ENCODE measurements at regions not wholly inside any gene's neighbourhood (a gene's known extent, or its start where the extent isn't known, plus 50 kb on each side); places are given as distances from the start of the nearest gene placed in this dataset.

GRCh38 chr5:9894571-9895301 is 264.6 kb upstream of the TAS2R1 start:
- Histone ChIP-seq H3K4me1 (no peaks in the 10 kb centered on the region), H3K27ac (replicated peaks) (no peak overlapping the region), H3K4me3 (no peak overlapping the region), H3K27me3 (ENCODE audit: low read depth) (no peaks in the 10 kb centered on the region), H3K9me3 (replicated peaks) (peaks cover 15% of the 10 kb centered on the region), H3K36me3 (no peaks in the 10 kb centered on the region)
- no peak for DNase-seq
- TF ChIP-seq CTCF (IDR thresholded peaks at IDR 0.05; ENCODE audit: borderline replicate concordance), result no peak
- intact Hi-C loops (cut with micrococcal nuclease), result no loop called here

DNA sequence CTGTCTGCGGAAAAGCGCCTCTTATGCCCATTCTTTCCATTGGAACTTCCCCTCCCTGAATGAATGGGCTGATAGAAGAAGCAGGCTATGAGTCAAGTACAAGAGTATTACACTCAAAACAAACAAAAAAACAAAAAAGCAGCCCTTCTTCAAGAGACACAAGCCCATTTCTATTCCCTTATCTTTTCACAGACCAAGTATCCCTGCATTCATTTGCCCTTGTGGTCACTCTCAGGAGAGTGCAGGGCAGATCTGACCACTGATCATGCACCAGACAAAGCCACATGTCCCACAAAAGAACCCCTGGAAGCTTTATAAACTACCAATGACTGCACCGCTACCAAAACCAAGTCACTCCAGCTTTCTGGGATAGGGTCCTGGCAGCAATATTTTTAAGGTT is 262.5 kb upstream of the TAS2R1 start:
- H3K4me3 ChIP-seq, result no peak overlapping the region

DNA sequence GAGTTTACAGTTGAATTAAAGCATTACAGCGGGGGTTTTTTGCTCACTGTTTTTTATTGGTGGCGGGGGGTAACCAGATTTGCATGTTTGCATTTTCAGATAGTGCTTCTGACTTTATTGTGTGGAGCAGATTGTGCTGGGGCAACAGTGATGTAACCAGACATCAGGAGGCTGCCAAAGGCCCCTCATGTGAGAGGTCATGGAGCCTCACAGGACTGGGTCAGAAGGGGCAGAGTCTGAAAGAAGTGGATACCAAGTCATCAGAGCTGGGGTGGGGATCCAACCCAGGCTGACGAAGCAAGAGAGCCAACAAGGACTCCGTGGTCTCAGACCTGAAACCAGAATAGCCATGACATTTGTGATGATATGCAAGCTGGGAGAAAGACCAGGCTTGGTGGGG is 259.4 kb upstream of the TAS2R1 start:
- no peak overlapping the region for H3K27ac ChIP-seq (replicated peaks)
- peaks cover 9% of the 10 kb centered on the region for H3K9me3 ChIP-seq (replicated peaks)
- no peak for DNase-seq
- H3K36me3 ChIP-seq, result no peaks in the 10 kb centered on the region
- no peaks in the 10 kb centered on the region for H3K4me1 ChIP-seq
- intact Hi-C loops (cut with micrococcal nuclease), result no loop called here
- no peak for TF ChIP-seq CTCF (IDR thresholded peaks at IDR 0.05; ENCODE audit: borderline replicate concordance)
- peaks cover 4% of the 10 kb centered on the region for H3K27me3 ChIP-seq (ENCODE audit: low read depth)
- H3K4me3 ChIP-seq, result no peak overlapping the region

More for the DNA sequence above, 262.5 kb upstream of the TAS2R1 start:
- no peak for TF ChIP-seq CTCF (IDR thresholded peaks at IDR 0.05; ENCODE audit: borderline replicate concordance)
- H3K36me3 ChIP-seq, result no peaks in the 10 kb centered on the region
- peaks cover 3% of the 10 kb centered on the region for H3K27me3 ChIP-seq (ENCODE audit: low read depth)
- no peaks in the 10 kb centered on the region for H3K4me1 ChIP-seq
- no peak overlapping the region for H3K27ac ChIP-seq (replicated peaks)
- peaks cover 15% of the 10 kb centered on the region for H3K9me3 ChIP-seq (replicated peaks)
- no peak for DNase-seq
- intact Hi-C loops (cut with micrococcal nuclease), result no loop called here

- intact Hi-C loops (cut with micrococcal nuclease), result no loop called here
- Histone ChIP-seq H3K27me3 (ENCODE audit: low read depth) (peaks cover 4% of the 10 kb centered on the region), H3K36me3 (no peaks in the 10 kb centered on the region), H3K4me1 (no peaks in the 10 kb centered on the region), H3K4me3 (no peak overlapping the region), H3K9me3 (replicated peaks) (no peaks in the 10 kb centered on the region), H3K27ac (replicated peaks) (no peak overlapping the region)
- DNase-seq, result no peak
- no peak for TF ChIP-seq CTCF (IDR thresholded peaks at IDR 0.05; ENCODE audit: borderline replicate concordance)
Measured at GRCh38 chr5:9888501-9888901, 258.4 kb upstream of the TAS2R1 start.

GRCh38 chr5:9885164-9885563 is 255.0 kb upstream of the TAS2R1 start:
- no peak overlapping the region for H3K27ac ChIP-seq (replicated peaks)
- peaks cover 4% of the 10 kb centered on the region for H3K27me3 ChIP-seq (ENCODE audit: low read depth)
- no peaks in the 10 kb centered on the region for H3K4me1 ChIP-seq
- intact Hi-C loops (cut with micrococcal nuclease), result no loop called here
- TF ChIP-seq CTCF (IDR thresholded peaks at IDR 0.05; ENCODE audit: borderline replicate concordance), result no peak
- peaks cover 13% of the 10 kb centered on the region for H3K9me3 ChIP-seq (replicated peaks)
- H3K4me3 ChIP-seq, result no peak overlapping the region
- no peaks in the 10 kb centered on the region for H3K36me3 ChIP-seq
- no peak for DNase-seq

Data from left ventricle myocardium inferior (tissue), 1 donor.